IPS DF 6.9 (cell line): ENCODE measurements at regions not wholly inside any gene's neighbourhood (a gene's known extent, or its start where the extent isn't known, plus 50 kb on each side); places are given as distances from the start of the nearest gene placed in this dataset.
"Not testable (repeated sequence)": the region's sequence is repeated elsewhere in the genome, so short reads cannot be mapped to it uniquely, and the experiment has no call there.

ENCODE experiments used
- DNase-seq: peaks from one replicate; pipeline ENCODE4 v3.0.0-alpha.2; 2013; ENCODE audit warnings: low read depth, low spot score
- H3K27ac ChIP-seq: one replicate; pipeline ENCODE4 v1.5.1; 2013; ENCODE audit warnings: low read length, control low read depth
- H3K27me3 ChIP-seq: 2 replicates; pipeline ENCODE4 v1.6.1; 2013; ENCODE audit warnings: mild to moderate bottlenecking, low read length; ENCODE audit not compliant: control insufficient read depth, insufficient read depth
- H3K36me3 ChIP-seq: 2 replicates; pipeline ENCODE4 v1.6.1; 2013; ENCODE audit warnings: low read length; ENCODE audit not compliant: control insufficient read depth, insufficient read depth
- H3K4me1 ChIP-seq: 2 replicates; pipeline ENCODE4 v1.6.1; 2013; ENCODE audit warnings: low read length; ENCODE audit not compliant: control insufficient read depth, insufficient read depth
- H3K4me3 ChIP-seq: 2 replicates; pipeline ENCODE4 v1.5.1; 2013; ENCODE audit warnings: mild to moderate bottlenecking, low read length
- H3K9me3 ChIP-seq: 2 replicates; pipeline ENCODE4 v1.6.1; 2013; ENCODE audit warnings: low read length, inconsistent platforms; ENCODE audit not compliant: control insufficient read depth, insufficient read depth
- WGBS: extraction: QIAGEN DNeasy Blood & Tissue Kit; methylation state at CpG from one replicate; pipeline ENCODE4 v1.1.7; 2013; ENCODE audit warnings: mixed read lengths, missing lambda C conversion rate; ENCODE audit not compliant: insufficient read length, insufficient coverage; 5-methylcytosine and 5-hydroxymethylcytosine counted together

DNA sequence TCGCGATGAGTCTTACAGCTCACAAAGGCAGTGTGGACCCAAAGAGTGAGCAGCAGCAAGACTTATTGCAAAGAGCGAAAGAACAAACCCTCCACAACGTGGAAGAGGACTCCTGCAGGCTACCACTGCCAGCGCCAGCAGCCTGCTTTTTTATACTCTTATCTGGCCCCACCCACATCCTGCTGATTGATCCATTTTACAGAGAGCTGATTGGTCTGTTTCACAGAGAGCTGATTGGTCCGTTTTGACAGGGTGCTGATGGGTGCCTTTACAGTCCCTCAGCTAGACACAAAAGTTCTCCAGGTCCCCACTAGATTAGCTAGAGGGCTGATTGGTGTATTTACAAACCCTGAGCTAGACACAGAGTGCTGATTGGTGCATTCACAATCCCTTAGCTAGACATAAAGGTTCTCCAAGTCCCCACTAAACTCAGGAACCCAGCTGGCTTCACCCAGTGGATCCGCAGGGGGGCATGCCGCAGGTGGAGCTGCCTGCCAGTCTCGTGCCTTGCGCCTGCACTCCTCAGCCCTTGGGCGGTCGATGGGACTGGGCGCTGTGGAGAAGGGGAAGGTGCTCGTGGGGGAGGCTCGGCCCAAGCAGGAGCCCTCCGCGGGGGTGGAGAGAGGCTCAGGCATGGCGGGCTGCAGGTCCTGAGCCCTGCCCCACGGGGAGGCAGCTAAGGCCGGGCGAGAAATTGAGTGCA is 75.7 kb downstream of the QDPR start:
- no CpG with 5 or more reads among the region's 21 CpGs for WGBS
- not testable (repeated sequence) for H3K27ac ChIP-seq, H3K27me3 ChIP-seq

DNA sequence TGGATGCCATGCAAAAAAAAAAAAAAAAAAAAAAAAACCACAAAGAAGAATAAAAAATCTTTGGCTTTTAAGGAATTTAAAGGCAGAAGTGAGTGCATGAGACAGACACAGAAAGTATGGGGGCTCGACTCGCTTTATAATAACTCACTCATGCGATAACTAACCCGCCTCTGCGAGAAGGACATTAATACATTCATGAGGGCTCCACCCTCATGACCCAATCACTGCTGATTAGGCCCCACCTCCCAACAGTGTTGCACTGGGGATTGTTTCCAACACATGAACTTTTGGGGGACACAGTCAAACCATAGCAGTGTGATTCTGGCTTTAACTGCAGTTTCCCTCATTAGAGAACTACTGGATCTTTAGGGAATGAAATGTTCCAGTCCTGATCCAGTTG is 78.1 kb downstream of the QDPR start:
- Histone ChIP-seq H3K27ac (no peak overlapping the region), H3K27me3 (no peaks in the 10 kb centered on the region), H3K4me3 (no peak overlapping the region), H3K9me3 (no peaks in the 10 kb centered on the region), H3K4me1 (no peaks in the 10 kb centered on the region), H3K36me3 (no peaks in the 10 kb centered on the region)
- no CpG with 5 or more reads among the region's 5 CpGs for WGBS
- DNase-seq: no peak

More for the DNA sequence above, 75.7 kb downstream of the QDPR start:
- not testable (repeated sequence) for H3K4me3 ChIP-seq, H3K9me3 ChIP-seq, DNase-seq, H3K4me1 ChIP-seq, H3K36me3 ChIP-seq

DNA sequence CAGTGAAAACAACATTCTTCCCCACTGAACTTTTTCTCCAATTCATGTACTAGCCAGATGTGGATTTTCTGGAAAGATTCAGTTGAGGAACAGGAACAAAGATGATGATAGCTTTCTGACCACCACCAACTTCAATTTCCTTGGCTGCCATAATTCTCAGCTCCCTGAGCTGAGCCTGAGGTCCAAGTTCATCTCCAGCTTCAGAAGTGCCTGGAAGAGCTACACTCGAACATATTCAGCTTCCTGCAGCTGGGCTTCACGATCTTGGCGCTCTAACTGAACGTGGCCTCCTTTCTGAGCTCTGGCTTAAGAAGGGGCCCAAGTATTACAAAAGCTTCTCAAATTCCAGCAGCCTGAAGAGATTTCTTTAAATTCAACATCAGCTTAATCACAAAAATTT is 83.9 kb downstream of the QDPR start:
- Histone ChIP-seq H3K27me3 (no peaks in the 10 kb centered on the region), H3K4me1 (no peaks in the 10 kb centered on the region), H3K27ac (no peak overlapping the region), H3K9me3 (no peaks in the 10 kb centered on the region), H3K4me3 (no peak overlapping the region), H3K36me3 (no peaks in the 10 kb centered on the region)
- no CpG with 5 or more reads among the region's 4 CpGs for WGBS
- no peak for DNase-seq

DNA sequence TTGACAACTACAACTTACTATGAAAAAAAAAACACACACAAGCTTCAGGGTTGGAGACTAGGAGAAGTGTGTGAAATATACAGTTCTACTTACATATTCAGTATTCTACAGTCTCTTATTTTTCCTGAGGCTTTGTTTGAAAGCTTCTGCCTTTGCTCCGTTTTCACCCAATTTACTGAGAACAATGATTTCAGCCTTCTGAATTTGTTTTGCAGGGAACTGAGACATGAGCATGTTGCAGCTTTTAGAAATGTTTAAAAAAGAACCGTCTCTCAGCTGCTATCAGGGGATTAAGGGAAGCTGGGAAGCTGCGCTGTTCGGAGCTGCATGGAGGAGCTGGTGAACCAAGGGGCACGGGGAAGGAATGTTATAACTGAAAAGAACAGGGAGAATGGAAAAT is 85.7 kb downstream of the QDPR start:
- H3K27ac ChIP-seq: no peak overlapping the region
- H3K27me3 ChIP-seq: no peaks in the 10 kb centered on the region
- H3K4me3 ChIP-seq: no peak overlapping the region
- no peaks in the 10 kb centered on the region for H3K4me1 ChIP-seq
- no peaks in the 10 kb centered on the region for H3K9me3 ChIP-seq
- WGBS: no CpG with 5 or more reads among the region's 5 CpGs
- no peak for DNase-seq
- H3K36me3 ChIP-seq: no peaks in the 10 kb centered on the region

DNA sequence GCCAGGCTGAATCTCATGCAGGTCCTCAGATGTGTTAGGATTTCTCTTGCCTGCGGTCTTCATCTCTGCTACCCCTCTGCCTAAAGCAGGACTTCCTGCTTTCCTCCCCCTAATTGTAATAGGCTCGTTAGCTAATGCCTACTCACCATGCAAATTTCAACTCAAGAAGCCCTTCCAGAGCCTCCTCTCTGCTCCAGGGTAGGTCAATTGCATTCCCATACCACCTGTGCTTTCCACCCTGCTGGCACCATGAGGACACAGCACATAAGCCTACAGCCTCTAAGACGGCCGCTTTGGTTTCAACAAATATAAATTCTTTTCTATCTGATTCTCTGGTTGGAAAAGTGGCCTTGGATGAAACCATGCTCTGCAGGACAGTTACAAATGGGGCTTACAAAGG is 93.9 kb downstream of the QDPR start:
- Histone ChIP-seq H3K4me3 (no peak overlapping the region), H3K27me3 (no peaks in the 10 kb centered on the region), H3K4me1 (no peaks in the 10 kb centered on the region), H3K27ac (no peak overlapping the region), H3K9me3 (no peaks in the 10 kb centered on the region), H3K36me3 (no peaks in the 10 kb centered on the region; the same call in 1 of the 2 replicates)
- no CpG with 5 or more reads among the region's 4 CpGs for WGBS
- DNase-seq: no peak

DNA sequence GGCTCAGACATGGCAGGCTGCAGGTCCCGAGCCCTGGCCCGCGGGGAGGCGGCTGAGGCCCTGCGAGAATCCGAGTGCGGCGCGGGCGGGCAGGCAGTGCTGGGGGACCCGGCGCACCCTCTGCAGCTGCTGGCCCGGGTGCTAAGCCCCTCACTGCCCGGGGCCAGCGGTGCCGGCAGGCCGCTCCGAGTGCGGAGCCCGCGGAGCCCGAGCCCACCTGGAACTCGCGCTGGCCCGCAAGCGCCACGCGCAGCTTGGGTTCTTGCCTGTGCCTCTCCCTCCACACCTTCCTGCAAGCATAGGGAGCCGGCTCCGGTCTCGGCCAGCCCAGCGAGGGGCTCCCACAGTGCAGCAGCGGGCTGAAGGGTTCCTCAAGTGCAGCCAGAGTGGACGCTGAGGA is 97.5 kb downstream of the QDPR start:
- no peak overlapping the region for H3K27ac ChIP-seq
- no peaks in the 10 kb centered on the region for H3K9me3 ChIP-seq
- H3K4me3 ChIP-seq: no peak overlapping the region
- no CpG with 5 or more reads among the region's 34 CpGs for WGBS
- no peaks in the 10 kb centered on the region; the same call in 1 of the 2 replicates for H3K36me3 ChIP-seq
- no peak for DNase-seq
- no peaks in the 10 kb centered on the region for H3K4me1 ChIP-seq
- no peaks in the 10 kb centered on the region for H3K27me3 ChIP-seq

DNA sequence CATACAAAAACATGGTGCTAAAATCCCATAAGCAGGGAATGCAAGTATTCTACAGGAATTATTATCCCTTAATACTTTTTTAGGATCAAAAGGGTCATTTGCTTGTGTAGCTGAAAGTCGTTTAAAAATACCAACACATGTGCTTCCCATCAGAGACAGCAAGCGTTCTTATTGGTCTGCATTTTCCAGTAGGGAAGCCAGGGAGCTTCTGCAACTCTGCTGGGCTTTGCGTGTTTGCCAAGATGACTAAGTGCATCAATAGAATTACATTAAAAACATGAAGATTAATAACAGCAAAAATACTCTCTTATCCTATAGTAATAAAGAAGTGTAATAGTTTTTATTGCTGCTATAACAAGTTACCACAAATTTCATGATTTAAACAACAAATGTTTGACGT is 111.2 kb downstream of the QDPR start:
- DNase-seq: no peak
- Histone ChIP-seq H3K36me3 (no peaks in the 10 kb centered on the region), H3K4me1 (no peaks in the 10 kb centered on the region), H3K27ac (no peak overlapping the region), H3K4me3 (no peak overlapping the region), H3K27me3 (no peaks in the 10 kb centered on the region), H3K9me3 (no peaks in the 10 kb centered on the region)
- WGBS: no CpG with 5 or more reads among the region's 4 CpGs

DNA sequence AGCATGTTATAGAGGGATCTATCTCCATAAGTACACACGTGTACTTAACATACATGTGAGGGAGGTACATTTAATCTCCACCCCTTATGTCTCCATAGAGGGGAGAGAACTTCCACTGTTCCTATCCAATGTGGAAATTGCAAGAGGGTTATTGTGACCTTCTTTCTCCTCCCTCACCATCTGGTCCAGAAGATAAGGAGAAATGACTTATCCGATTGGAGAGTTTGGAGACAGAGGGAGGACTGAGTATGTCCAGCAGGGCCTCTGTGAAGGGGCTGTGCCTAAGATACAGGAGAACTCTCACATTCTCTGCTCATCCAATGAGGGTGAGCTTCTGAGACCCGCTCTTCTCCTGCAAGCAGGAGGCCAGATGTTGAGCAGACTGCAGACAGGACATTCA is 113.1 kb downstream of the QDPR start:
- Histone ChIP-seq H3K36me3 (no peaks in the 10 kb centered on the region), H3K27ac (no peak overlapping the region), H3K4me3 (no peak overlapping the region), H3K9me3 (no peaks in the 10 kb centered on the region), H3K27me3 (no peaks in the 10 kb centered on the region), H3K4me1 (no peaks in the 10 kb centered on the region)
- no CpG with 5 or more reads among the region's 3 CpGs for WGBS
- no peak for DNase-seq

DNA sequence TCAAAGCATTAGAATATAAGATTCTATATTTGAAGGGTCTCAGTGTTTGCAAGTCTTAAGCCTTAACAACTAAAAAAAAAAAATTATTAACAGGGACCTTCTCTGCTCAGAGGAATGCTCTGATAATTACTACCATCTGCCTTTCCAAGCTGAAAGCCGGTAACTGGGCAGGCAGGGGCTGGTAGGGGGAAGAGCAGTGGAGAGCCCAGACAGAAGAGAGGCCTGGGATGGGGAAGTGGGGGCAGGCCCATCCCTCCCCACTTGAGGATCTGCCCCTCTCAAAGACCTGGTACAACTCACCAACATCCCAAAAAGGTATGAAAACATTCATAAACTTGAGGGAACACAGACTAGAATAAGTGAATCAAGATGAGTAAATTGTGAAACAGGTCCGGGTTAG is 113.9 kb downstream of the QDPR start:
- no peak for DNase-seq
- Histone ChIP-seq H3K27me3 (no peaks in the 10 kb centered on the region), H3K4me3 (no peak overlapping the region)

DNA sequence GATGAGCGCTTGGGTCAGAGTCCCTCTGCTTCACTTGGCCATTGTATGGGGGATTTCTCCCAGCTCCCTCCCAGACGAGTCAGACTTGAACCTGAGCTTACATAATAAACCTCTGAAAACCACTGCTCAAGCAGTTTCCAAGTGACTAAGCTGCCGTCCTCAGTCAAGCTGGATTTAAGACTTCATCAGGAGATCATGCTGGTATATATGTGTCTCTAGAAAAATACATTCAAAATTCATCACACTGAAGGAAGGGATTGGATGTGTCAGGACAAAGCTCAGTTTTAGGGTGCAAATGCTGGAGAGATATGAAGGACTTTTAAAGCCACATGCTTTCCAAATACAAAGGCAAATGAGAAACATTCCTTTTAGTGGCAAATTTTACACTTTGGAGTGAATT is 114.3 kb downstream of the QDPR start:
- no peak for DNase-seq
- WGBS: no CpG with 5 or more reads among the region's 3 CpGs
- no peaks in the 10 kb centered on the region for H3K27me3 ChIP-seq
- H3K36me3 ChIP-seq: no peaks in the 10 kb centered on the region
- no peak overlapping the region for H3K4me3 ChIP-seq
- H3K27ac ChIP-seq: no peak overlapping the region
- no peaks in the 10 kb centered on the region for H3K4me1 ChIP-seq
- no peaks in the 10 kb centered on the region for H3K9me3 ChIP-seq

More for the DNA sequence above, 113.9 kb downstream of the QDPR start:
- Histone ChIP-seq H3K36me3 (no peaks in the 10 kb centered on the region), H3K27ac (no peak overlapping the region), H3K4me1 (no peaks in the 10 kb centered on the region), H3K9me3 (no peaks in the 10 kb centered on the region)
- no CpG with 5 or more reads among the region's 2 CpGs for WGBS

DNA sequence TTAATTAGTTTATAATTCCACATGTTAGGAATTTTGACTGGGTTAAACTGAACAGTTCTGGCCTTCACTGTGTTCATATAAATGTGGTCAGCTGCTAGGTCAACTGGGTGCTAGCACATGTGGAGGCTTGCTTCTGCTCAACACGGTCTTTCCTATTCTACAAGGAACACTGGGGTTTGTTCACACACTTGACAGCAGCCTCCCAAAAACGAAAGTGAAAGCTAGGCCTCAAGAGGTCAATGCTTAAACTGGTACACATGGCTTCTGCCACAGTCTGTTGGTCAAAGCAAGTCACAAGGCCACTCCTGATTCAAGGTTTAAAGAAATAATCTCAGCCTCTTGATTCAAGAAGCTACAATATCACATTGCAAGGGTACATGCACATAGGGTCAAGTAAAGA is 126.5 kb downstream of the QDPR start:
- no peak for DNase-seq
- H3K27me3 ChIP-seq: no peaks in the 10 kb centered on the region
- no peak overlapping the region for H3K27ac ChIP-seq
- no peaks in the 10 kb centered on the region for H3K9me3 ChIP-seq
- no peaks in the 10 kb centered on the region for H3K4me1 ChIP-seq
- no peak overlapping the region for H3K4me3 ChIP-seq
- no peaks in the 10 kb centered on the region for H3K36me3 ChIP-seq
- no CpG with 5 or more reads among the region's 2 CpGs for WGBS
